DMS53 (cell line): ENCODE measurements at regions not wholly inside any gene's neighbourhood (a gene's known extent, or its start where the extent isn't known, plus 50 kb on each side); places are given as distances from the start of the nearest gene placed in this dataset.
A peak's percentile ranks its signal among the peaks of the same experiment; 100 is the strongest.
"Not testable (repeated sequence)": the region's sequence is repeated elsewhere in the genome, so short reads cannot be mapped to it uniquely, and the experiment has no call there.

Source experiments
- DNase-seq: peaks from one replicate; lab custom pipeline; 2025; lab: John Stamatoyannopoulos, UW

DNA sequence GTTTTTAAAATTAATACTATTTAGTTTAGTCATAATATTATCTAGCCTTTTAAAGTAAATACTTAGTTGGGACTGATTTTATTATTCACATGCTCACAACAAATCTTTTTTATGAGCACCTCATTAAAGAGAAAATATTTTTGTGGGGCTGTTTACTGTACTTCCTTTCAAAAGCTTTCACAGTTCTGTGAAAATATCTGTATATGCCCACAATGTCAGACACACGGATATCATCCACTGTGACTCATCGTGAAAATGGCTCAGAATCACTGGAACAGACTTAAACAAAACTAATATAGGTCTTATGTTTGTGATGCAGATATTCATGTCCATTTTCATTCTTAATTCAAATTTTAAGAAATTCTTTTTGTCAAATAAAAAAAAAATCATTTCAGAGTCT is 305.2 kb downstream of the RAB38 start:
- no peak for DNase-seq

DNA sequence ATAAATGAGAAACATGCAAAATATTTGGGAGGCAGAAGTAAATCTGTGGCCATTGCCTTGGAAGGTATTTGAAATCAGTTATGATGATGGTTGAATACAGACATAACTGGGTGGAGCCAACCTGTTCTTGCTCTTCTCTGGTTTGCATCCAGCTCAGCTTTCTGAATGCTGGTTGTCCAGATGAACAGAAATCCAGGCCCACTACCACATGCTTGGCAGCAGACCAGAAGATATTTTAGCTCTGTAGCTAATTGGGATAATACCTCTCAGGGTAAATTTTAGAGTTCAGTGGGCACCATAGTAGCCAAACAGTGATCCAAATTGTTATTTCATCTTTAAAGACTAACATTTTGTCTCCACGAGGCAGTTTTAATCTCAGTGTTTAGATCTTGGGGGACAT is 308.3 kb downstream of the RAB38 start:
- no peak for DNase-seq

GRCh38 chr11:87861030-87861429 is 314.2 kb downstream of the RAB38 start:
- no peak for DNase-seq

DNA sequence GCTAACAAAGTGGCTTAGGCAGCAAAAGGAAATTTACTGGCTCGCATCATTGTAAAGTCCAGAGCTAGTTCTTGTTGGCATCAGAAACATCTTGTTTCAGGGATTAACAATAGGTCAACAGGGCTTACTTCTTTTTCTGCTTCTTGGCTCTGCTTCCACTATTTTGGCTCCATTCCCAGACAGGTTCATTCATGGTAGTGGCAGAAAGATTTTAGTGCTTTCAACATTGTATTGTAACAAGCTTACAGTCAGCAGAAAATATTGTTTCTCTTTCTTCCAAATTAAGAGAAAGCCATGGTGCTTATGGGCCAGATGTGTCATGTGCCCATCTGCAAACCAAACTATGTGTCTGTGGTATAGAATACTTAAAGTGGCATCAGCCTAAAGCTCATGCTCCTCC is 315.6 kb downstream of the RAB38 start:
- DNase-seq: no peak

DNA sequence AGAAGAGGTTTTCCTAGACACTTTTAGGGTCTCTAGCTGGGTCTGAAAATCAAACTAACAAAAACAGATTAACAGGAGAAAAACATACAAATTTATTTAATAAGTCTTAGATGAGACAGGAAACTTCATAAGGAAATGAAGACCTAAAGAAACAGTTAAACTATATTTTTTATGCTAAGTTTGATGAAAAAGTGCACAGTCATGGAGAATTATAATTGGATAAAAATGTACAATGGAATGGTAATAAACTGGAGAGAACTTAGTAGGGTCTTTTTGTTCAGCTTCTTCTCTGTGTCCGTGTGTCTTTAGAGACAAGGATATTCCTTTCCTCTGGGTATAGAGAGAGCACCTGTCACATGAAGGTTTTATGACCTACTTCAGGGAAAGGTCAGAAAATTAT is 323.4 kb downstream of the RAB38 start:
- no peak for DNase-seq

- no peak for DNase-seq
Measured at GRCh38 chr11:87851234-87851633, 324.0 kb downstream of the RAB38 start.

GRCh38 chr11:87849216-87849615 is 326.0 kb downstream of the RAB38 start:
- DNase-seq: peak; percentile 8

DNA sequence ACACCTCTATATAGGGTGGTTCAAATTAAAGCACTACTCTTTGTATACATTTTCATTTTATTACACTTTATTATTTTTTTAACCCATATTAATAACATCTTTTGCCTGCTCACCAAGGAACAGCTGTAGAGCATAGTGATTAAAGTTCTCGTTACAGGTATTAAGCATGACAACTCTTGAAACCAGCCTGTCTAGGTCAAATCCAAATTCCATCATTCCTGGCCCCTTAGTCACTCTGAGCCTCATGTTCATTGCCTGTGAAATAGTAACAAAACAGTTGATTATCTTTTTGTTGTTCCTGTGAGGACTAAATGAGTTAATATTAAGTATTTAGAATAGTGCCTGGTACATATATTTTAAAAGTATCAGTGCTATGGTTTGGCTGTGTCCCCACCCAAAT is 334.5 kb downstream of the RAB38 start:
- DNase-seq: no peak

GRCh38 chr11:87832211-87832610 is 343.0 kb downstream of the RAB38 start:
- DNase-seq: peak; percentile 10

DNA sequence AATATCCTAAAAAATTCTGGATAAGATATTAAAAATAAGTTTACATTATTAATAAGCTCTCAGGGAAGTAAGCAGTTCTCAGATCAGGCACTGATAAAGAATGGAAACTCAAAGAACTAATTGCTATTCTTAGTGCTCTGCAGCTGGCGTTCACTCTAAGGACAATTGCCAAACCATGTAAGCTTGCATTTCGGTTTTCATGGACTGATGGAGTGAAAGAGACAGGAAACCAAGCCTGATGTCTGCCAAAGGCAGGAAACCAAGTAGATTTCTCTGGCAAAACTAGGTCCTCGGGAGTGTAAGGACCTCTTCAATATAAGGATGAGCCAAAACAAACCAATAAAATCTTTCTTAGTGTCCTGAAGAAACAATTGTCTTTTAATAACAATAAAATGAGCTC is 355.2 kb downstream of the RAB38 start:
- DNase-seq: no peak

- DNase-seq: no peak
Measured at GRCh38 chr11:87819151-87819550, 356.1 kb downstream of the RAB38 start.

DNA sequence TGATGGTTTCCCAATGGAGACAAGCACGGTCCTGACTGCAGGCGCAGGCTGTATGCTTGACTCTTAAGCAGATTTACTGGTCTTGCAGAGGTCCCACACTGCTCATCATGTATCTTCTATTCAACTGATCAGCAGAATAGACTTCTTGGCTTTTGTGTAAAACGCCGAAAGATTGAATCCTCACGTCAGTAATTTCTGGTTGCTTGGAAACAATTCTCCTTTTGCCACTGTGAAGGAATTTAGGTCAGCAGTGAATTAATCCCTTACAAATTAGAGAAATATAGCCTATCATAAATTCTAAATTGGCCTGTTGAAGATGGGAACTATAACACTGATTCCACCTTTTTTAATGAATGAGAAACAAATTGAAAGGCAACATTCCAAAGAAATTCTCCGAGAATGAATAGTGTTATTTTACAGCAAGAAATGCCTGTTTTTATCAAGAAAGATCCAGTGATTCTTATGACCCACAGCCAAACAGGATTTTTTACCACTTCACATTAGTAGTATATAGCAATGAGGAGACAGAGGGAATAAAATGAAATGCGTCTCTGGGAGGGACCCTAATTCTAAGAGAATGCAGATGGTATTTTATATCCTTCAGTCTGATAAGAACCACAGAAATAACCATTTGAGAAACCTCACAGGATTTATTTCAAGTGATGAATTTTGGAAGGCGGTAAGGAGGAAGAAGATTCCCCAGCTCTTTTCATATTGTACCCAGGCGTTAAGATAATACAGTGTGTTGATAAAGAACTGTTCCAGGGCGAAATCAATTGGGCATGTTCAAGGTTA is 362.5 kb downstream of the RAB38 start:
- no peak for DNase-seq

- no peak for DNase-seq
Measured at GRCh38 chr11:87810486-87810885, 364.8 kb downstream of the RAB38 start.

GRCh38 chr11:87809256-87809655 is 366.0 kb downstream of the RAB38 start:
- DNase-seq: no peak

DNA sequence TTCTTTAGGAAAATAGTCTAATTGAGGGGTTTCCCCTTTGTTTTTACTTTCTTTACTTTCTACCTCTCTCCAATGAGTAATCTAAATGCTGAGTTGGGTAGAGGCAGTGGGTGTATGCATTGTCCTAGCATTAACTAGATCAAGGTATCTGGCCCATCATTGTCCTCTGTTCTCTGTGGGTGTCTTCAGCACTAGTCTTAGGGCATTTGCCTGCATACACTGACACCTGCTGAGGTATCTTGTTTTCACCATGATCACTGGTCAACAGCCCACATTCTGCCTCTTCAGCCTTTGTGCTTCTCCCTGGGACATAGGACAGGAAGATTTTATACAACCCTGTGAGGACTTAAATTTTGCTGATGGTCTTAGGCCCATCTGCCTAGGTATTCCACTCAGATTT is 371.1 kb downstream of the RAB38 start:
- DNase-seq: no peak

- DNase-seq: no peak
Measured at GRCh38 chr11:87803748-87804147, 371.5 kb downstream of the RAB38 start.

- not testable (repeated sequence) for DNase-seq
Measured at GRCh38 chr11:87784862-87785261, 390.4 kb downstream of the RAB38 start.

- DNase-seq: no peak
Measured at GRCh38 chr11:87780068-87780413, 395.2 kb downstream of the RAB38 start.

DNA sequence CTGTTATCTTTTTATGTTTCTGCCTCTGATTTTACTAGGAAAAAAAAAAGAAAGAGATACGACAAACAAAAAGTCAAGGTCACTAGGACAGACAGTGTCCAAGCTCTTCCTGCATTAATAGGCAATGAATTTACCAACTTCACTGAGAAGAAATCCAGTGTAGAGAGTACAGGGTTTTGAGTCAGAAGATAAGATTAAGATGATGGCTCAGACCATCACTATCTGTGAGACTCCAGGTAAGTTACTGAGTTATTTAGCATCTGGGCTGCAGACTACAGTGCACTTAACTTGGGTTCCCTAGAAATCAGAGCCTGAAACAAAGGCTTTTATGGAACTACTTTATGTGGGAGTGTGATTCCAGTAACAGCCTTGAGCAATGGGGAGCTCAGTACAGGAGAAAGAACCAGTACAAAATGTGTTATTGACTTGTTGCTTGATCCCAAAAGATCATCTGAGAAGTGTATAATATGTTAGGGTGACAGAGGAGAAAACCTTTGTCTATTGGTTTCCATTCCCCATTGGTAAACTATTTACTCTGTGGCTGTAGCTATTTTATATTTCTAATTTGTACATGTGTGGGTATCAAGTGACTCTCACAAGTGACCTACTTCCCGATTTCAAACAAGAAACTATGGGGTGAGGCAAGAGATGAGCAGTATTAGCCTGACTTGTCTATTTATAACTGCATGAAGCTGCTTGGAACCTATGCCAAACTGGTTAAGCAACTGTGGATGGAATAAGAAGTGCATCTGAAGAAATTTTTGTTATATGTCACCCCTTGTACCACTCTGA is 395.8 kb downstream of the RAB38 start:
- no peak for DNase-seq

DNA sequence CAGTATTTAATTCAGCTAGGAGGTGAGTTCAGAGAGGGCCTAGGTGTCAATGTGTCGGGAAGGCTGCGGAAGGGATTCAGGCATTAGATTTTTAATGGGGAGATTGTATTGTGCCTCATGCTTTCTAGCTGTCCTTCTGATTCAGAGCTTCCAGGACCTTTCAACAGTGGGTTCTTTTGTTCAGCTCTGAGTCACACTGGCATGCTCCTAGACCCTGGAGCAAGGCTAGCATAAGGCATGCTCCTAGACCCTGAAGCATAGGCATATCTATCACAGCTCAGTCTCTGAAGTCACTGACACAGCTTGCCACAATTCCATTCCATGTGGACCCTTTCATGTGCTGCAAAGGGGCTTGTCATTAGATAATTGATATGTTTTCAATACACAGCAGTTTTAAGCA is 396.9 kb downstream of the RAB38 start:
- no peak for DNase-seq

GRCh38 chr11:87775036-87775435 is 400.2 kb downstream of the RAB38 start:
- no peak for DNase-seq

DNA sequence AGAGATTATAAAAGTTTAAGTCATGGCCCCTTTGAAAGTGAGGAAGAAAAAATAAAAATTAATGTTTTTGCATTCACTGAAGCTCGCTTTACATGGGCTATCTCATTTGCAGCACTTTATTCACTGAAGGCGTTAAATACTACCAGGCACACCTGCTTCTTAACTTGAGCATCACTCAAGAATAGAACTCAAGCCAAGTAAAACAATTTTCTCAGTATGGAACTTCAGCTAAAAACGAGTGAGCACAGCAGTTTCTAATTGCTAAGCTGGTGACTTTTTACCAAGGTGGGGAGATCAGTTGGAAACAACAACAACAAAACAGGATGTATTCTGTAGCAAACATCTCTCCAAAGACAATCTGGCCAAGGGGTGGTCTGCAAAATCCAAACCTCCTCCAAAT is 405.6 kb downstream of the RAB38 start:
- no peak for DNase-seq

DNA sequence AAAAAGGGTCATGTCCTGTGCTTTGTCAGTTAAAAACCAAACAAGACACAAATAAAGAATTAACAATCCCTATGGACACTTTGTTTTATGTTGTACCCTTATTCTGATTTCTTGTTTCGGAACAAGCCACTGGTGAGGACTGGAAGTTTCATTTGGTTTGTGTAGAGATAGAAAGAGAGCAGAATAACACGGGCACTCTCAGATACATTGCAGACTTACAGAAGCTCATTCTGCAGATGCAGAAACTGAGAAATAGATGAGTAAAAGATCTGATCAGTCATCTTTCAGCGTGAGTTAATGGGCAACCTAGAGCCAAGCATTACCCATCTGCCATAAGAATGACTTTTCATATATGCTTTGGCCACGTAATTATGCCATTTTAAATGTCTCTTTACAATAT is 407.6 kb downstream of the RAB38 start:
- DNase-seq: no peak

DNA sequence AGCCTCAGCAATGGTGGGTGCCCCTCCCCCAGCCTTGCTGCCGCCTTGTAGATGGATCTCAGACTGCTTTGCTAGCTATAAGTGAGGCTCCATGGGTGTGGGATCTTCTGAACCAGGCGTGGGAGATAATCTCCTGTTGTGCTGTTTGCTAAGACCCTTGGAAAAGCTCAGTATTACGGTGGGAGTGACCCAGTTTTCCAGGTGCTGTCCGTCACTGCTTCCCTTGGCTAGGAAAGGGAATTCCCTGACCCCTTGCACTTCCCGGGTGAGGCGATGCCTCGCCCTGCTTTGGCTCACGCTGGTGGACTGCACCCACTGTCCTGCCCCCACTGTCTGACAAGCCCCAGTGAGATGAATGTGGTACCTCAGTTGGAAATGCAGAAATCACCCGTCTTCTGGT is 411.2 kb downstream of the RAB38 start:
- not testable (repeated sequence) for DNase-seq
